BJ (cell line): ENCODE measurements at regions not wholly inside any gene's neighbourhood (a gene's known extent, or its start where the extent isn't known, plus 50 kb on each side); places are given as distances from the start of the nearest gene placed in this dataset.

Source experiments
- CTCF ChIA-PET: fragments of 350-600 bp; formaldehyde crosslinking; extraction: SDS; loops from one replicate; lab custom pipeline; 2021; ENCODE audit warnings: antibody characterized with exemption, inconsistent platforms; lab: Yijun Ruan, JAX
- POLR2A ChIA-PET: fragments of 300-600 bp; sonication (Branson Sonifier 250); formaldehyde crosslinking; extraction: SDS; loops from one replicate; lab custom pipeline; 2021; ENCODE audit warnings: antibody characterized with exemption; lab: Charles Lee
- DNase-seq: peaks from one replicate; pipeline ENCODE4 v3.0.0-alpha.2; 2011; ENCODE audit warnings: low read depth
- H3K27me3 ChIP-seq: 2 replicates; pipeline ENCODE4 v1.6.0; 2011; ENCODE audit warnings: low read length; ENCODE audit not compliant: control insufficient read depth, insufficient read depth
- H3K36me3 ChIP-seq: 2 replicates; pipeline ENCODE4 v1.5.1; 2011; ENCODE audit warnings: low read length; ENCODE audit not compliant: control insufficient read depth, insufficient read depth
- H3K4me3 ChIP-seq: 2 replicates; pipeline ENCODE4 v1.5.1; 2011; ENCODE audit warnings: low read depth, mild to moderate bottlenecking, control low read depth, low read length
- CTCF ChIP-seq: IDR thresholded peaks from 2 replicates; pipeline ENCODE4 v1.5.1; 2011; ENCODE audit warnings: low read depth, mild to moderate bottlenecking, control low read depth, inconsistent platforms, low read length, moderate library complexity; ENCODE audit not compliant: insufficient read depth

- no peak for DNase-seq
- ChIA-PET CTCF (interaction anchor here (1.5 kb wide), 1 partner anchor 9 kb away, joined by 3 read pairs; no protein-coding TSS in a partner anchor), POLR2A (no interaction called here)
- no peaks in the 10 kb centered on the region for H3K36me3 ChIP-seq
- no peaks in the 10 kb centered on the region for H3K27me3 ChIP-seq
- TF ChIP-seq CTCF, result no peak
- no peak overlapping the region for H3K4me3 ChIP-seq
Observed at GRCh38 chr4:165783626-165784025, 89.4 kb upstream of the TLL1 start.

- DNase-seq, result no peak
- no peak overlapping the region for H3K4me3 ChIP-seq
- H3K27me3 ChIP-seq, result no peaks in the 10 kb centered on the region
- H3K36me3 ChIP-seq, result no peaks in the 10 kb centered on the region
- no peak for TF ChIP-seq CTCF
- ChIA-PET POLR2A (no interaction called here), CTCF (interaction anchor here (0.7 kb wide), 1 partner anchor 8 kb away, joined by 3 read pairs; no protein-coding TSS in a partner anchor)
Observed at GRCh38 chr4:165784672-165785071, 88.4 kb upstream of the TLL1 start.

- no peaks in the 10 kb centered on the region for H3K27me3 ChIP-seq
- POLR2A ChIA-PET, result no interaction called here
- TF ChIP-seq CTCF, result no peak
- H3K4me3 ChIP-seq, result no peak overlapping the region
- no peak for DNase-seq
- no peaks in the 10 kb centered on the region for H3K36me3 ChIP-seq
- CTCF ChIA-PET, result no interaction called here
Observed at GRCh38 chr4:165785337-165785736, 87.7 kb upstream of the TLL1 start.

DNA sequence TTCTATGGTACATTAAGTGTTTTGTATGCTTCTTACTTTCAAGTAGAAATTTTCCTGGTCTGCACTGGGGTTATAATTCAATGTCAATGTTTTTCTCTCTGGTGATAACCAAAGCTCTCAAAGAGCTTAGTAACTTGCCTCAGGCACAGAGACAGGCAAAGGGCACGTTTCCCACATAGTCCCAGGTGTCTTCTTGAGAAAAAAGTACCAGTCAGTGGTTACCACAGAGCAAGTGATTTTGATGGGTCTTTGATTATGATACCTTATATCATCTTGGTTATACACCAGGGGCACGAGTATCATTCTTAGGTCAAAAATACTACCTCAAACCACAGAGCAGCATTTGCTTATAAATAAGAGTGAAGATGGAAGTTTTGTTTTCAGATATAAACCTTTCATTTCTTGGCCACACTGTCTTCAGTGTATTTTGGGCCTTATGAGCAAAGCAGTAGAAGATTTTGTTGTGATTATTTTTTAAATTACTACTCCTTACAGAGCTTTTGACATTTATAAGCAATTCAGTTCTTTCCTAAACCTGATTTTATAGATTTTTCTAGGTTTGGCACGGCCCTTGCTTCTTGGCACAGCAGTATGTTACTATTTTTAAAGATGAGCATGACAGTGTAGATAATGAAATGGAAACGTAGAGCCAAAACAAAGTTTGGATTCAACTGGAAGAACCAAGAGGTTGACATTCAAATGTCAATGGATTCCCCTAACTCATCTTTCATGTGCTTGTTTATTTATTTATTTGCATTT lies 85.3 kb upstream of the TLL1 start:
- Histone ChIP-seq H3K27me3 (no peaks in the 10 kb centered on the region), H3K4me3 (no peak overlapping the region), H3K36me3 (no peaks in the 10 kb centered on the region)
- ChIA-PET CTCF (no interaction called here), POLR2A (no interaction called here)
- no peak for TF ChIP-seq CTCF
- no peak for DNase-seq

GRCh38 chr4:165788686-165789463 lies 84.2 kb upstream of the TLL1 start:
- TF ChIP-seq CTCF, result no peak
- no peak for DNase-seq
- H3K4me3 ChIP-seq, result no peak overlapping the region
- POLR2A ChIA-PET, result no interaction called here
- CTCF ChIA-PET, result no interaction called here
- no peaks in the 10 kb centered on the region for H3K36me3 ChIP-seq
- H3K27me3 ChIP-seq, result no peaks in the 10 kb centered on the region
